DOHH2 (cell line): ENCODE measurements at regions not wholly inside any gene's neighbourhood (a gene's known extent, or its start where the extent isn't known, plus 50 kb on each side); places are given as distances from the start of the nearest gene placed in this dataset.

Source experiments
- CTCF ChIP-seq: fragments of 200-600 bp; sonication (generic); IDR thresholded peaks from one replicate; pipeline ENCODE4 v1.5.1; 2014; ENCODE audit warnings: antibody characterized with exemption, mild to moderate bottlenecking, low read depth, low read length; ENCODE audit not compliant: poor library complexity, severe bottlenecking
- EZH2phosphoT487 ChIP-seq: fragments of 200-600 bp; sonication (generic); IDR thresholded peaks from 2 replicates; pipeline ENCODE4 v1.6.1; 2017; ENCODE audit warnings: borderline replicate concordance, mild to moderate bottlenecking, antibody characterized with exemption, low read length, moderate library complexity, mixed read lengths

- TF ChIP-seq CTCF (no peak), EZH2phosphoT487 (no peak)
These were observed 482.9 kb upstream of the MAN1A1 start for GRCh38 chr6:119832411-119832810.
